Karpas-422 (cell line): ENCODE measurements at regions not wholly inside any gene's neighbourhood (a gene's known extent, or its start where the extent isn't known, plus 50 kb on each side); places are given as distances from the start of the nearest gene placed in this dataset. TPM values are rescaled to one million over a fixed set of nuclear protein-coding genes. Genes with fewer than 3 reads are reported as not detected.

Experiments used
- small RNA-seq: library from RNA; depleted of rRNA; stranded (forward); fragments of <200 nt; gene quantifications from one replicate; pipeline ENCODE3, GENCODE V24; 2014

Small RNAs in the stretch of these regions (small RNA-seq; reads per million reads assigned to genes)
- not detected for gene RNU6-535P
